ENCODE measurements at regions not wholly inside any gene's neighbourhood (a gene's known extent, or its start where the extent isn't known, plus 50 kb on each side); places are given as distances from the start of the nearest gene placed in this dataset.

- TF ChIP-seq USF2 (IDR thresholded peaks at IDR 0.05; ENCODE audit: low read depth, low read length) (no peak), USF2 (CRISPR knock-in tag; IDR thresholded peaks at IDR 0.05; ENCODE audit: borderline replicate concordance) (no peak), RARA (CRISPR knock-in tag; IDR thresholded peaks at IDR 0.05) (peak; percentile 92), KDM2A (CRISPR knock-in tag; IDR thresholded peaks at IDR 0.05; ENCODE audit: borderline replicate concordance, low read depth) (no peak), ERF (CRISPR knock-in tag; IDR thresholded peaks at IDR 0.05) (0 out of 2 replicates have a peak, but pooled peaks have one; percentile 35), ZNF816 (CRISPR knock-in tag; IDR thresholded peaks at IDR 0.05; ENCODE audit: borderline replicate concordance) (no peak), HMGXB3 (CRISPR knock-in tag; IDR thresholded peaks at IDR 0.05; ENCODE audit: borderline replicate concordance) (peak; percentile 64; the same call in 1 of the 2 replicates), HOMEZ (CRISPR knock-in tag; IDR thresholded peaks at IDR 0.05; ENCODE audit: low read depth) (peak; percentile 91; the same call in 1 of the 2 replicates), KLF12 (CRISPR knock-in tag; IDR thresholded peaks at IDR 0.05; ENCODE audit: borderline replicate concordance) (no peak), JUND (CRISPR knock-in tag; IDR thresholded peaks at IDR 0.05) (peak; percentile 90), IKZF5 (CRISPR knock-in tag; IDR thresholded peaks at IDR 0.05) (peak; percentile 63; the same call in 1 of the 2 replicates), ASH2L (IDR thresholded peaks at IDR 0.05; ENCODE audit: insufficient read length, low read depth, low read length) (no peak), MEIS2 (CRISPR knock-in tag; IDR thresholded peaks at IDR 0.05) (peak; percentile 33; the same call in 1 of the 2 replicates), SIX4 (CRISPR knock-in tag; IDR thresholded peaks at IDR 0.05) (peak; percentile 99), CEBPG (CRISPR knock-in tag; IDR thresholded peaks at IDR 0.05) (peak; percentile 57; the same call in 1 of the 2 replicates), TBX3 (IDR thresholded peaks at IDR 0.05; ENCODE audit: borderline replicate concordance) (peak; percentile 80), KDM1A (CRISPR knock-in tag; IDR thresholded peaks at IDR 0.05) (peak; percentile 46; the same call in 1 of the 2 replicates), TEAD3 (CRISPR knock-in tag; optimal IDR thresholded peaks at IDR 0.05; ENCODE audit: borderline replicate concordance) (peak; percentile 49), HNF4A (CRISPR knock-in tag; IDR thresholded peaks at IDR 0.05) (peak; percentile 64; the same call in 1 of the 2 replicates), SAP130 (CRISPR knock-in tag; IDR thresholded peaks at IDR 0.05; ENCODE audit: low read depth) (peak; percentile 65), HDAC2 (CRISPR knock-in tag; IDR thresholded peaks at IDR 0.05) (0 out of 2 replicates have a peak, but pooled peaks have one; percentile 20), ZBTB7B (CRISPR knock-in tag; IDR thresholded peaks at IDR 0.05) (no peak), ZNF644 (CRISPR knock-in tag; IDR thresholded peaks at IDR 0.05; ENCODE audit: low read depth) (peak; percentile 99), TCF7 (IDR thresholded peaks at IDR 0.05; ENCODE audit: low read depth) (peak; percentile 84)
Measured at GRCh38 chr2:78967294-78967693, 58.2 kb upstream of the REG3G start (continued).

Measured in HepG2 (cell line).